IMR-90 (cell line): ENCODE measurements at regions not wholly inside any gene's neighbourhood (a gene's known extent, or its start where the extent isn't known, plus 50 kb on each side); places are given as distances from the start of the nearest gene placed in this dataset.

Experiments
- CEBPB ChIP-seq: IDR thresholded peaks from 2 replicates; pipeline ENCODE4 v1.6.1; 2012; ENCODE audit warnings: low read depth, low read length, improper control_type of control experiment
- CHD1 ChIP-seq: IDR thresholded peaks from 2 replicates; pipeline ENCODE4 v1.6.1; 2012; ENCODE audit warnings: low read depth, low read length, improper control_type of control experiment
- FOS ChIP-seq: fragments of 150-350 bp; IDR thresholded peaks from 2 replicates; pipeline ENCODE4 v1.6.1; 2016; ENCODE audit warnings: low read depth, low read length
- MAZ ChIP-seq: IDR thresholded peaks from 2 replicates; pipeline ENCODE4 v1.6.1; 2012; ENCODE audit warnings: low read depth, mild to moderate bottlenecking, low read length, improper control_type of control experiment, moderate library complexity, borderline replicate concordance
- POLR2A ChIP-seq: IDR thresholded peaks from 2 replicates; pipeline ENCODE4 v1.6.1; 2012; ENCODE audit warnings: mild to moderate bottlenecking, low read depth, low read length
- RCOR1 ChIP-seq: IDR thresholded peaks from 2 replicates; pipeline ENCODE4 v1.6.1; 2012; ENCODE audit warnings: mild to moderate bottlenecking, low read length, improper control_type of control experiment; ENCODE audit not compliant: insufficient replicate concordance
- RFX5 ChIP-seq: IDR thresholded peaks from 2 replicates; pipeline ENCODE4 v1.8.0; 2012; ENCODE audit warnings: low read depth, mild to moderate bottlenecking, low read length, moderate library complexity
- SMC3 ChIP-seq: fragments of 150-350 bp; IDR thresholded peaks from 2 replicates; pipeline ENCODE4 v1.6.1; 2016; ENCODE audit warnings: low read depth, mild to moderate bottlenecking, antibody characterized with exemption, low read length, moderate library complexity
- TF ChIP-seq, protein P1 (sequence below): conservative IDR thresholded peaks from 2 replicates; pipeline ENCODE4 v1.5.1; 2012; ENCODE audit warnings: mild to moderate bottlenecking, low read depth, low read length, improper control_type of control experiment
- TF ChIP-seq, protein P2 (sequence below): fragments of 150-350 bp; IDR thresholded peaks from 2 replicates; pipeline ENCODE4 v1.6.1; 2017; ENCODE audit warnings: mild to moderate bottlenecking, antibody characterized with exemption, low read length, low read depth

DNA sequence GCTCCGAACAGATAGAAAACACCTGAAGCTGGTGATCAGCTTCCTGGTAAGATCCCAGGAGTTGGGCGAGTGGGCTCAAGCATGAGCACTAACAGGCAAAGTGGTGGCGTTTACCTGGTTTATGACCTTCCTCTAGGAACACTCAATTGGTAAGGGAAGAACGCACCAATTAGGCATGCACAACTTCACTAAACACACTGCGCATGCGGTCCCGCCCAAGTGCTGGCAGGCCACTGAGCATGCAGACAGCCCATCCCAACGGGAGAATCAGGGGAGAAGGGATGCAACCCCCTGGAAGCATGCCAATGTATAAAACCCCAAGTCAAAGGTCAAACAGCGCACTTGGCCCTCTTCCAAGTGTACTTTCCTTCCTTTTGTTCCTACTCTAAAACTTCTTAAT is 70.4 kb downstream of the LYZL2 start:
- TF ChIP-seq, protein P1, sequence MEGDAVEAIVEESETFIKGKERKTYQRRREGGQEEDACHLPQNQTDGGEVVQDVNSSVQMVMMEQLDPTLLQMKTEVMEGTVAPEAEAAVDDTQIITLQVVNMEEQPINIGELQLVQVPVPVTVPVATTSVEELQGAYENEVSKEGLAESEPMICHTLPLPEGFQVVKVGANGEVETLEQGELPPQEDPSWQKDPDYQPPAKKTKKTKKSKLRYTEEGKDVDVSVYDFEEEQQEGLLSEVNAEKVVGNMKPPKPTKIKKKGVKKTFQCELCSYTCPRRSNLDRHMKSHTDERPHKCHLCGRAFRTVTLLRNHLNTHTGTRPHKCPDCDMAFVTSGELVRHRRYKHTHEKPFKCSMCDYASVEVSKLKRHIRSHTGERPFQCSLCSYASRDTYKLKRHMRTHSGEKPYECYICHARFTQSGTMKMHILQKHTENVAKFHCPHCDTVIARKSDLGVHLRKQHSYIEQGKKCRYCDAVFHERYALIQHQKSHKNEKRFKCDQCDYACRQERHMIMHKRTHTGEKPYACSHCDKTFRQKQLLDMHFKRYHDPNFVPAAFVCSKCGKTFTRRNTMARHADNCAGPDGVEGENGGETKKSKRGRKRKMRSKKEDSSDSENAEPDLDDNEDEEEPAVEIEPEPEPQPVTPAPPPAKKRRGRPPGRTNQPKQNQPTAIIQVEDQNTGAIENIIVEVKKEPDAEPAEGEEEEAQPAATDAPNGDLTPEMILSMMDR: no peak
- no peak for TF ChIP-seq CHD1
- TF ChIP-seq SMC3: no peak
- TF ChIP-seq RCOR1: no peak
- TF ChIP-seq, protein P2, sequence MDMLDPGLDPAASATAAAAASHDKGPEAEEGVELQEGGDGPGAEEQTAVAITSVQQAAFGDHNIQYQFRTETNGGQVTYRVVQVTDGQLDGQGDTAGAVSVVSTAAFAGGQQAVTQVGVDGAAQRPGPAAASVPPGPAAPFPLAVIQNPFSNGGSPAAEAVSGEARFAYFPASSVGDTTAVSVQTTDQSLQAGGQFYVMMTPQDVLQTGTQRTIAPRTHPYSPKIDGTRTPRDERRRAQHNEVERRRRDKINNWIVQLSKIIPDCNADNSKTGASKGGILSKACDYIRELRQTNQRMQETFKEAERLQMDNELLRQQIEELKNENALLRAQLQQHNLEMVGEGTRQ: no peak
- TF ChIP-seq POLR2A: no peak
- TF ChIP-seq FOS: no peak
- TF ChIP-seq RFX5: no peak
- TF ChIP-seq MAZ: no peak
- no peak for TF ChIP-seq CEBPB
